ENCODE measurements at regions not wholly inside any gene's neighbourhood (a gene's known extent, or its start where the extent isn't known, plus 50 kb on each side); places are given as distances from the start of the nearest gene placed in this dataset.

DNA sequence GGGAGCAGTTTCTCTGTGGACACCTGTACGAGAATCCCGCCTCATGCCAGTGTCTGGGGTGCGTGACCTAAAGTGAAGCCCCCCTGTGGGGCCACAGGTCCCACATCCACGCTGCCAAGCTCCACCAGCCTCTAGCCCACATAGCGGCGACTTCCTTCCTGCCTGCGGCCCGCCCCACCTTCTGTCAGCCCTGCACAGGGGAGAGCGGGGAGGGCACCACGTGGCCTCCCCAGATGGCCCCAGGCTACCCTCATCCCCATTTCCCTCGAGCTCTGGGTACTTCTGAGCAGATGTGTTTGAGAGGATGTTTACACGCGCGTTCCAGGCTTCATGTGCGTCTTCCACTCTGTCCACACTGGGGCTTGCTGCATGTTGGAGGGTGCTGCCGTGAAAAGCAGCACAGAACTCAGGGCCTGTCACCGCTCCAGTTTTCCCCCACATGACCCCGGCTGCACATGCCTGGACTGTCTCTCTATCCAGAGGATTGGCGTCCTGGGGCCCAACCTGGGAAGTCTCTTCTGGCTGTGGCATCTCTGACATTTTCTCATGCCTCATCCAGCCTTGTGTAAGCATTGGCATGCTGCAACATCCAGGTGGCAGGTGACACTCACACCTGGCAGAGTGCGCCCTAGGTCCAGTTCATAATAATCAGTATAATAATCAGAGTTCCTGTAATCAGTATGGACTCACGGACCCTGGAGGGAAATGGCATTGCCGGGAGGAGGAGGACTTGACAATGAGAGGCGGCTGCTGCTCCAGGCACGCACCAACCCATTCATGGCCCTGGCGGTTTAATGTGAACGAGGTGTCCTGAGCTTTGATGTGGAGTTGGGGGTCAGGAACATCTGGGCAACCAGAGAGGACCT lies 146.3 kb upstream of the TWIST2 start:
- Mint-ChIP-seq H3K9me3 (no peaks in the 10 kb centered on the region), H3K27me3 (ENCODE audit: low read depth) (no peaks in the 10 kb centered on the region), H3K27ac (no peak overlapping the region), H3K36me3 (ENCODE audit: low read depth) (no peaks in the 10 kb centered on the region), H3K4me1 (ENCODE audit: low read depth) (no peaks in the 10 kb centered on the region), H3K4me3 (no peak overlapping the region)
- DNase-seq (ENCODE audit: low spot score), result no peak

DNA sequence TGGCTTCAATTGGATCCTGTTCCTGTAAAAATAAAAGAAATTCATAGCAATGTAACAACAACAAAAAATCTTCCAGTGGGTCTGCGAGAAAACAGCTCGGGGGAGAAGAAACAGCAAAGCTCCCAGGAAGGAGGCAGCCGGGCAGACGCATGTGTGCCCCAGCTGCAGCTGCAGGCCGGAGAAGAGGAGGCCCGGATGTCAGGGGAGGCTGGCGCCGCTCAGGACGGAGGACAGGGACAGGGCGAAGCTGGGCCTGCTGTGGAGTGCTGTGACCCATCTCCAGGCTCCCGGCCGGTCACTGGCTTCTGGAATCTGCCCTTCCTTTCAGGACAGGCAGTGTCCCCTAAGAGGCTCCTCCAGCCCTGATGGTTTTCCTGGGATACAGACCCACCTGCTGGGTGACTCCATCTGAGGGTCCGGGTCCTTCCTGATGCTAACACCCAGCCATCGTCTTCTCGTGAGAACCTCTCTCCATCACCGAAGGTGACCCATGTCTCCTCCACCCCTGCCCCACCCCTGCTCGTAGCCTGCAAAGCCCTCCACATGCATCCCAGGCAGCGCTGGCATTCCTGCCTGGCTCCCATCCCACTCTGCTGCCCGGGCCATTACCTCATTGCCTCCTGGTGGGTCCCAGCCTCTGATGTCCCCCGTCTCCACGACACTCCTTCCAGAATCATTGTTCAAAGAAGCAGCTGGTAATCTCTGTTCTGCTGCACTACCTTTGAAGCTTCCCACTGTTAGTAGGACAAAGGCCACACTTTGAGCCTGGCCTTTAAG lies 145.4 kb upstream of the TWIST2 start:
- Mint-ChIP-seq H3K4me3 (no peak overlapping the region), H3K36me3 (ENCODE audit: low read depth) (no peaks in the 10 kb centered on the region)
- DNase-seq (ENCODE audit: low spot score), result no peak

DNA sequence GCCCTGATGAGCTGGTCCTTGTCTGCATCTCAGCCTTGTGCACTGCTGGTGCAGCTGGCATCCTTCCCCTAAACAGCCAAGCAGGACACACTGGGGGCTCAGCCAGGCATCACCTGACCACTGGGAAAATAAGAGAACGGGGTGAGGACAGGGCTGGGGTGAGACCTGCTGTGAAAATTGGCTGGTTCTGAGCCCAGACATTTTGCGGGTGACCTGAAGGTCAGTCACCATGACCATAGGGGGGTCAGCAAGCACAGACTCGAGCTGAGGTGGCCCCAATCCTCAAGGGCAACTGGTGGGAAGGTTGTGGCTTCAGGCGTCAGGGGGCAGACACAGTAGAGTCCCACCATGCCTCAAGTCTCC lies 144.9 kb upstream of the TWIST2 start:
- peaks cover 3% of the 10 kb centered on the region for H3K27me3 Mint-ChIP-seq (ENCODE audit: low read depth)
- DNase-seq (ENCODE audit: low spot score), result no peak
- no peak overlapping the region for H3K4me3 Mint-ChIP-seq
- no peaks in the 10 kb centered on the region for H3K9me3 Mint-ChIP-seq
- H3K27ac Mint-ChIP-seq, result no peak overlapping the region
- no peaks in the 10 kb centered on the region for H3K36me3 Mint-ChIP-seq (ENCODE audit: low read depth)
- H3K4me1 Mint-ChIP-seq (ENCODE audit: low read depth), result no peaks in the 10 kb centered on the region

More for the DNA sequence above, 145.4 kb upstream of the TWIST2 start:
- H3K4me1 Mint-ChIP-seq (ENCODE audit: low read depth), result no peaks in the 10 kb centered on the region
- H3K27ac Mint-ChIP-seq, result no peak overlapping the region
- H3K27me3 Mint-ChIP-seq (ENCODE audit: low read depth), result no peaks in the 10 kb centered on the region
- no peaks in the 10 kb centered on the region for H3K9me3 Mint-ChIP-seq

DNA sequence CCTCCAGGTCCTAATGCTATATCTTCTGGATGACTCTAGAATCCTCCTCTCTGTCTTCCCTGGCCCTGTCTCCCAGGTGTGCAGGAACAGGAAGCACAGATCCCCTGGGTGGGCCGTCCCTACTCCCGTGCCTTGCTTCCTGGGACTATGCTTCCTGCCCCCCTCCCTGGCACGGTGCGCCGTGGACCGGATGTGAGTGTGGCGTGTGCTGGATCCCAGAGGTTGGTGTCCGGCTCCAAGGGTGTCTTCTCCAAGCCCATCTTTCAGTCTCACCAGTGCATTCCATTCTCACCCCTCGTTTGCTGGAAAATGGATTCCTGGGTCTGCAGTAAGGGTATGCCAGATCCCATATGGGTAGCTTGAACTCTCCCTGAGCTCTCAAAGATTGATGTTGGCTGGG lies 144.4 kb upstream of the TWIST2 start:
- Mint-ChIP-seq H3K4me1 (ENCODE audit: low read depth) (no peaks in the 10 kb centered on the region), H3K36me3 (ENCODE audit: low read depth) (no peaks in the 10 kb centered on the region), H3K9me3 (no peaks in the 10 kb centered on the region), H3K4me3 (no peak overlapping the region), H3K27ac (no peak overlapping the region), H3K27me3 (ENCODE audit: low read depth) (peaks cover 4% of the 10 kb centered on the region)
- DNase-seq (ENCODE audit: low spot score), result no peak

DNA sequence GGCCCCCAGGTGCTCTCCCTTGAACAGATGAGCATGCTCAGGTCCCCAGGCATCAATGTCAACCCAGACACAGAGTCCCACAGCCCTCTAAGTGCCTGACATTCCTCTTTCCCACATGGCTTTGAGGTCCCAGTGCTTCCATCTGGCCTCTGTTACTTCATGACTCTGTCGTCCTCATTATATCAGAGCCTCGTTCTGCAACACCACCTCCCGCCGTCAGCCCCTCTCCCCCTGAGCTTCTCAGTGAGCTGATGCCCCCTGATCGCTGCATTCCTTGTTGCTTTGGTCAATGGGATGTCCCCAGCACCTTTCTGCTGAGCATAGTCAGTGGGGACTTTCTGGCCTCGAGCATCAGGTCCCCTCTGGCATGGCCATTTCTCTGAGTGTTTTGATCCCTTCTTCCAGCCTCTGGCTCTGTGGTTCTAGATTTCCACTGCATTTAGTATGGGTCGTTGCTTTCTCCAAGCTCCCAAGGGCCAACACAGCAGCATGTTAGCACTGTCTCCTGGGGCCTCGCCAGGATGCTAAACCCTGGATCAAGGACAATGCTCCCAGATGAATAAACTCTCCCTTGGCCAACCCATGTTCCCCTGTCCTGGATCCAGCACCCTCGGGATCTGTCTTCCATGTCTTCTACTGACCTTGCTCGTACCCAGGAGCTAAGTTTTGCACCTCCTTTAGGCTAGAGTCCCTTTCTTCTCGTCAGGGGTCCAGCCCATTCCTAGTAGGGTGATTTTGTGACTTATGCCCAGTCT lies 143.2 kb upstream of the TWIST2 start:
- Mint-ChIP-seq H3K9me3 (no peaks in the 10 kb centered on the region), H3K4me3 (no peak overlapping the region), H3K27ac (no peak overlapping the region), H3K4me1 (ENCODE audit: low read depth) (no peaks in the 10 kb centered on the region), H3K36me3 (ENCODE audit: low read depth) (no peaks in the 10 kb centered on the region), H3K27me3 (ENCODE audit: low read depth) (peaks cover 5% of the 10 kb centered on the region)
- DNase-seq (ENCODE audit: low spot score), result no peak

DNA sequence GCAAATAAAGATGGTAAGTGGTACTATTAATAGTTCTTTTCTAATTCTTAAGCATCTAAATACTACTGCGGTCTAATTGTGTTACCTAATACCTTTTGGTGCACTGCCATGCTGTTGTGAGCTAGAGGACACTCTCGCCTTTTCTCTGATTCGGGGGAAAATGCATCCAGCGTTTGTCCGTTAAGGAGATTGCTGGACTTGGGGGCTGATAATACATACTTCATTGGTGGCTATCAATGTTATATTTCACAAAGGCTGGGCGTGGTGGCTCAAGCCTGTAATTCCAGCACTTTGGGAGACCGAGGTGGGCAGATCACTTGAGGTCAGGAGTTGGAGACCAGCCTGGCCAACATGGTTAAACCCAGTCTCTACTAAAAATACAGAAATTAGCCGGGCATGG lies 141.7 kb upstream of the TWIST2 start:
- no peak for DNase-seq (ENCODE audit: low spot score)
- H3K36me3 Mint-ChIP-seq (ENCODE audit: low read depth), result no peaks in the 10 kb centered on the region

DNA sequence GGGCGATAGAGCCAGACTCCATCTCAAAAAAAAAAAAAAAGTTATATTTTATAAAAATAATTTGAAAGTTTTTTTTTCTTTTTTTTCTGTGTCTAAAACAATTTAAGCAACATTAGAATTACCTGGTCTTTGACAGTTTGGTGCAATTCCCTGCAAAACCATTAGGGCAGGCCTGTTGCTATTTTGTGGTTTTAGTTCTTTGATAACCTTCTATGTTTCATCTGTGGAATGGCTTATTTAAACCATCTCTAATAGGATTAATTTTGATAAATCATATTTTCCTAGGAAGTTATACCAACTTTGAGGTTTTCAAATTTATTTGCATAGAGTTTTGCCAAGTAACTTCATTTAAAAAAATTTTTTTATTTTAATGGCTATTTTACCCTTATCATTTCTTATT lies 141.2 kb upstream of the TWIST2 start:
- Mint-ChIP-seq H3K36me3 (ENCODE audit: low read depth) (no peaks in the 10 kb centered on the region), H3K27ac (no peak overlapping the region), H3K9me3 (no peaks in the 10 kb centered on the region), H3K27me3 (ENCODE audit: low read depth) (peaks cover 5% of the 10 kb centered on the region), H3K4me1 (ENCODE audit: low read depth) (no peaks in the 10 kb centered on the region), H3K4me3 (no peak overlapping the region)
- no peak for DNase-seq (ENCODE audit: low spot score)

More for the DNA sequence above, 141.7 kb upstream of the TWIST2 start:
- Mint-ChIP-seq H3K4me1 (ENCODE audit: low read depth) (no peaks in the 10 kb centered on the region), H3K27ac (no peak overlapping the region), H3K9me3 (no peaks in the 10 kb centered on the region), H3K27me3 (ENCODE audit: low read depth) (peaks cover 5% of the 10 kb centered on the region), H3K4me3 (no peak overlapping the region)

DNA sequence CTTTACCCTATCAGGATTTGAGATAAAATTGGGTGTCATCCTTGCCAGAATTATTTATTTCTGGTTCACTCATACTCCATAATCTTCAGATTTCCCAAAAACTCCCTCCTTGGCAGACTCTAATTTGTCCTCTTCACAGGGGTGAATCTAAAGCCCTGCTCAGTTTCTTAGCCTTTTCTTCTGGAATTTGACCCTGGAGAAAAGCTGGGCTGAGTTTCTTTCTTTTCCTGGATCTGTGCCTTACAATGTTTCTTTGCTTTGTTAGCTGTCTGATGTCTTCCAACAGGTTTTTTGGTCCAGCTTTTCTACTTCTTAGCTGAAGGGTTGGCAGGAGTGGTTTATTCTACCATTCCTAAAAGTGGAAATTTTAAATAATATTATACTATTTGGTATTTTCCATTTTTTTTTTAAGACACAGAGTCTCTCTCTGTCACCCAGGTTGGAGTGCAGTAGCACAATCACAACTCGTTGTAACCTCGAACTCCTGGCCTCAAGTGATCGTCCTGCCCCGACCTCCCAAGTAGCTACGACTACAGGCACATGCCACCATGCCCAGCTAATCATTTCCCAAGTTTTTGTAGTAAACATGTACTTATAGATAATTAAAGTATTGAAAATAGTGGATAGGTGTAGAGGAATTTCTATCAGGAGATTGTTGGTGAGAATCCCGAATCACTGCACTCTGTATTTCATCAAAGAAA lies 138.4 kb upstream of the TWIST2 start:
- Mint-ChIP-seq H3K27ac (no peak overlapping the region), H3K4me3 (no peak overlapping the region), H3K27me3 (ENCODE audit: low read depth) (peaks cover 5% of the 10 kb centered on the region), H3K9me3 (no peaks in the 10 kb centered on the region), H3K4me1 (ENCODE audit: low read depth) (no peaks in the 10 kb centered on the region), H3K36me3 (ENCODE audit: low read depth) (no peaks in the 10 kb centered on the region)
- DNase-seq (ENCODE audit: low spot score), result no peak

DNA sequence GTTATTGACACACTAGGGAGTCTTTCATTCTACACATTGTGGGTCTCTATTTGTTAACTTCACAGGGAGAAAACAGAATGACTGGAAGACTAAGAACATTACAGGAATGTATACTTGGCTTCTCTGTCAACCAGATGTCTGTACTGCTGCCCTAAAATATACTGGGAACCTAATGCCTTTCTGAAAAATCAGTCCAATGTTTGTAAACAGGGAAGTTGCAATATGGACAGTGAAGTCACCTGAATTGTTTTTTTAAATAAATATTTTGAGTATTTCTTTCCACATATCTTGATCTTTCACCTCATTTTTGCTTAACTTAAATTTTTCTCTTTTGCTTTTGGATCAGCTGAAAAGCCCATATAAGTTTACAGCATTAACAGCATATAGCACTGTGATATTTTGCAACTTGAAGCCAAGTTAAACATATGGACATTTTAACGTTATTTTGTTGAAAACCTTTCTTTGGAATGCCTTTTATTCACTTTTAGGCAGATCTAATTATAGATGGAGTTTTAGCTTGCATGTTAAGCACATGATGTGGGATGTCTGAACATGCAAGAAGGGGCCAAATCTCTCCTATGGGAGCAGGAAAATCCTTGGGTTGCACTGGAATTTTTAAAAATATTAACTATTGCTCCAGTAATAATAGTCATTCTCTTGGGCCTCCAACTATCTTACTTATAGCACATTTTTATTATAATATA lies 137.7 kb upstream of the TWIST2 start:
- Mint-ChIP-seq H3K27me3 (ENCODE audit: low read depth) (peaks cover 5% of the 10 kb centered on the region), H3K27ac (no peak overlapping the region), H3K4me1 (ENCODE audit: low read depth) (no peaks in the 10 kb centered on the region), H3K9me3 (no peaks in the 10 kb centered on the region), H3K36me3 (ENCODE audit: low read depth) (no peaks in the 10 kb centered on the region), H3K4me3 (no peak overlapping the region)
- no peak for DNase-seq (ENCODE audit: low spot score)

DNA sequence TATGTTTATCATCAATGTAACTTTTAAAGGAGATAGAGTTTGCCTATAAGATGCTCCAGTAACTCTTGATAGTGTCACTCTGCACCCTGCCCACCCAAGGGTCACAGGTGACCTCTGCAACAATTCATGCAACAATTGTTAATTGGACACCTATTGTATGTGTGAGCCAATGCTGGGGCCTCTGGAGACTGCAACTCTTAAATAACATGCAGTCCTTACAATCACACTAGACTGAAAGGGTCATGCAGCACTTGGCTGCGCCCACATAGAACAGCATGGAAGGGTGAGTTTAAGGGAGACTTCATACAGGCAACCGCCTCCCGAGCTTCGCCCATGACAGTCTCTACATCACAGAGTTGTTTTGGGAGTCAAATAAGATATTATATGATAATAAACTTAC lies 137.1 kb upstream of the TWIST2 start:
- Mint-ChIP-seq H3K27ac (no peak overlapping the region), H3K4me3 (no peak overlapping the region), H3K4me1 (ENCODE audit: low read depth) (no peaks in the 10 kb centered on the region), H3K36me3 (ENCODE audit: low read depth) (no peaks in the 10 kb centered on the region), H3K27me3 (ENCODE audit: low read depth) (peaks cover 5% of the 10 kb centered on the region), H3K9me3 (no peaks in the 10 kb centered on the region)
- no peak for DNase-seq (ENCODE audit: low spot score)

DNA sequence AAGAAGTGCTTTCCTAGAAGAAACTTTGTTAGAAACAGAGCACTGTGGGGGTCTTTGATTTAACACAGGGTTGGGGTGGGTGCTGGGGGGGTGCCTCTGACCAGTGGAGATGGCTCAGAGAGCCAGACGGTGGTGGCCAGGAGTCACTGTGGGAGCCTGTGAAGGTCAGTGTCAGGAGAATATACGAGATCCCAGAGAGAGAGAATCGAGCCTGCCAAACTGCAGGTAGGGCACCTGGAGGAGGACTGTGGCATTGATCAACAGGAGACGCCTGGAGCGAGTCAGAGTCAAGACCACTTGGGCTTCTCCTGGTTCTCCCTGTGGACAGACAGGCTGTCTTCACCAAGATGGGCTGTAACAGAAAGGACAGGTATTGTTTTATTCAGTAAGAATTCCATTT lies 136.5 kb upstream of the TWIST2 start:
- no peaks in the 10 kb centered on the region for H3K36me3 Mint-ChIP-seq (ENCODE audit: low read depth)
- no peaks in the 10 kb centered on the region for H3K4me1 Mint-ChIP-seq (ENCODE audit: low read depth)
- peaks cover 5% of the 10 kb centered on the region for H3K27me3 Mint-ChIP-seq (ENCODE audit: low read depth)
- H3K9me3 Mint-ChIP-seq, result no peaks in the 10 kb centered on the region
- DNase-seq (ENCODE audit: low spot score), result no peak
- no peak overlapping the region for H3K27ac Mint-ChIP-seq
- no peak overlapping the region for H3K4me3 Mint-ChIP-seq

DNA sequence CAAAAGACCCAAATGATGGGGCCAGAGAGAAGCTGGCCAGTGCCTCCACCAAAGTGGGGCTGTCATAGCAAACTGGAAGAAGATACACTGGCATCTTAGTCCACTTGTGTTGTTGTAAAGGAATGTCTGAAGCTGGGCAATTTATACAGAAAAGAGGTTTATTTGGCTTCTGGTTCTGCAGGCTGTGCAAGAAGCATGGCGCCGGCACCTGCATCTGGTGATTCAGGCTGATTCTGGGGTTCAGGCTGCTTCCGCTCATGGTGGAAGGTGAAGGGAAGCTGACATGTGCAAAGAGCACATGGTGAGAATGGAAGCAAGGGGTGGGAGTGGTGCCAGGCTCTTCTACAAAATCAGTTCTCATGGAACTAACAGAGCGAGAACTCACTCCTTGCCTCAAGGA lies 135.9 kb upstream of the TWIST2 start:
- Mint-ChIP-seq H3K27ac (no peak overlapping the region), H3K9me3 (no peaks in the 10 kb centered on the region), H3K4me1 (ENCODE audit: low read depth) (no peaks in the 10 kb centered on the region), H3K27me3 (ENCODE audit: low read depth) (peaks cover 5% of the 10 kb centered on the region), H3K36me3 (ENCODE audit: low read depth) (no peaks in the 10 kb centered on the region), H3K4me3 (no peak overlapping the region)
- DNase-seq (ENCODE audit: low spot score), result no peak

DNA sequence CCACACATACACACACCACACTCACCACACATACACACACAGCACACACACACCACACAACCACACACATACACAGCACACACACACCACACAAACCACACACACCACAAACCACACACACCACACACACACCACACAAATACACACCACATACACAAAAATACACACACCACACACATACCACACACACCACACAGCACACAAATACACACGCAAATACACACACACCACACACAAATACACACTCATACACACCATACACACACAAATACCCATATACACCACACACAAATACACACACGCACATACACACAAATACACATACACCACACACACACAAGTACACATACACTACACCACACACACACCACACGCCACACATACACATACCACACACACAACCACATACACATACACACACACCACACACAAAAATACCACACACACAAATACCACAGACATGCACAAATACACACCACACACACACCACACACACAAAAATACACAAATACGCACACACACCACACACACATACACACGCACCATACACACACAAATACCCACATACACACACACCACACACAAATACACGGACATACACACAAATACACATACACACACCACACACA lies 134.6 kb upstream of the TWIST2 start:
- no peak overlapping the region for H3K27ac Mint-ChIP-seq
- DNase-seq (ENCODE audit: low spot score), result no peak
- H3K36me3 Mint-ChIP-seq (ENCODE audit: low read depth), result no peaks in the 10 kb centered on the region
- no peak overlapping the region for H3K4me3 Mint-ChIP-seq
- no peaks in the 10 kb centered on the region for H3K4me1 Mint-ChIP-seq (ENCODE audit: low read depth)
- H3K27me3 Mint-ChIP-seq (ENCODE audit: low read depth), result peaks cover 2% of the 10 kb centered on the region
- no peaks in the 10 kb centered on the region for H3K9me3 Mint-ChIP-seq
